HepG2 (cell line): ENCODE measurements at regions not wholly inside any gene's neighbourhood (a gene's known extent, or its start where the extent isn't known, plus 50 kb on each side); places are given as distances from the start of the nearest gene placed in this dataset.

Experiments used
- ATAC-seq: fragments of 200-7000 bp; cut with Tn5 transposase; 3 replicates; pipeline ENCODE4 v1.9.1; 2020; ENCODE audit warnings: mild to moderate bottlenecking, moderate library complexity
- BruUV-seq: library from RNA; stranded (reverse); fragments of 400-500 nt; replicated peaks from 2 replicates; lab custom pipeline; 2021; lab: Mats Ljungman, UMichigan
- CTCF ChIA-PET: fragments of 300-600 bp; formaldehyde crosslinking; extraction: SDS; loops from one replicate; lab custom pipeline; 2021; ENCODE audit warnings: low total read pairs, inconsistent platforms, low intra/inter-chr PET ratio; lab: Yijun Ruan, JAX
- POLR2A ChIA-PET: fragments of 350-600 bp; sonication (Branson Sonifier 250); formaldehyde crosslinking; loops from one replicate; lab custom pipeline; 2020; ENCODE audit warnings: antibody characterized with exemption, inconsistent platforms; lab: Yijun Ruan, JAX
- DNase-seq: peaks from one replicate; pipeline ENCODE4 v3.0.0-alpha.2; 2015; ENCODE audit warnings: low spot score
- FAIRE-seq: peaks from 3 replicates; lab custom pipeline; 2011; peaks lifted over from hg19 to GRCh38; lab: Jason Lieb, UNC
- H2AFZ ChIP-seq: one replicate; pipeline ENCODE4 v1.6.1; 2011; ENCODE audit warnings: low read length, inconsistent platforms
- H3K27ac ChIP-seq: fragments of 300-600 bp; 3 replicates; pipeline ENCODE4 v1.8.0; 2011; ENCODE audit warnings: mixed run types, mild to moderate bottlenecking, mixed read lengths, low read length, inconsistent platforms; ENCODE audit not compliant: insufficient read depth; ENCODE audit errors: extremely low read length
- H3K27me3 ChIP-seq, 2 experiments: fragments of 200-600 bp in 1 of 2; 2 replicates in 1 of 2; 3 replicates in 1 of 2; pipeline versions ENCODE4 v1.6.0 to v1.8.0; 2011; ENCODE audit warnings: low read length in 2 of 2, mild to moderate bottlenecking in 2 of 2, moderate library complexity in 2 of 2, inconsistent platforms in 1 of 2; ENCODE audit not compliant: insufficient read depth in 2 of 2, control insufficient read depth in 1 of 2
- H3K36me3 ChIP-seq, 2 experiments: fragments of 200-600 bp in 1 of 2; replicated peaks in 1 of 2; 2 replicates in 1 of 2; 3 replicates in 1 of 2; pipeline versions ENCODE4 v1.5.1 to v1.8.0; 2011; ENCODE audit warnings: low read length in 2 of 2, inconsistent platforms in 1 of 2; ENCODE audit not compliant: insufficient read depth in 2 of 2, control insufficient read depth in 1 of 2
- H3K4me1 ChIP-seq: 2 replicates; pipeline ENCODE4 v1.5.1; 2012; ENCODE audit warnings: low read length, inconsistent platforms; ENCODE audit not compliant: insufficient read depth
- H3K4me2 ChIP-seq: 2 replicates; pipeline ENCODE4 v1.6.0; 2011; ENCODE audit warnings: low read depth, low read length, inconsistent platforms
- H3K4me3 ChIP-seq, 3 experiments: fragments of 200-600 bp in 1 of 3; sonication (generic), shearing (Covaris generic) in 1 of 3; replicated peaks in 1 of 3; 2 replicates each; pipeline ENCODE4 v1.5.1; 2011 to 2016; ENCODE audit warnings: low read length in 3 of 3, inconsistent platforms in 2 of 3, low read depth in 2 of 3, mild to moderate bottlenecking in 2 of 3, control low read depth in 1 of 3, mixed read lengths in 1 of 3; ENCODE audit not compliant: insufficient read depth in 1 of 3
- H3K79me2 ChIP-seq: one replicate; pipeline ENCODE4 v1.6.1; 2011; ENCODE audit warnings: low read length, inconsistent platforms; ENCODE audit not compliant: insufficient read depth
- H3K9ac ChIP-seq: 2 replicates; pipeline ENCODE4 v1.6.0; 2011; ENCODE audit warnings: mild to moderate bottlenecking, low read depth, low read length, inconsistent platforms; ENCODE audit not compliant: insufficient read depth
- H3K9me3 ChIP-seq: 2 replicates; pipeline ENCODE4 v1.5.1; 2012; ENCODE audit warnings: mild to moderate bottlenecking, low read length
- H4K20me1 ChIP-seq: 2 replicates; pipeline ENCODE4 v1.6.0; 2011; ENCODE audit warnings: inconsistent platforms, mild to moderate bottlenecking, low read length, moderate library complexity; ENCODE audit not compliant: insufficient read depth
- AHR ChIP-seq: IDR thresholded peaks from 2 replicates; pipeline ENCODE4 v1.6.1; 2018; ENCODE audit warnings: missing genetic modification reagents, missing compliant biosample characterization
- CEBPB ChIP-seq: IDR thresholded peaks from 2 replicates; pipeline ENCODE4 v1.6.1; 2011; ENCODE audit warnings: low read depth, low read length, improper control_type of control experiment, borderline replicate concordance
- EEA1 ChIP-seq: sonication (generic); formaldehyde crosslinking; IDR thresholded peaks from 2 replicates; pipeline ENCODE4 v1.5.1; 2020; ENCODE audit warnings: mild to moderate bottlenecking, missing genetic modification reagents, borderline replicate concordance
- PHF21A ChIP-seq: sonication (generic); formaldehyde crosslinking; IDR thresholded peaks from 2 replicates; pipeline ENCODE4 v1.5.0; 2020; ENCODE audit warnings: mild to moderate bottlenecking, missing genetic modification reagents
- SCMH1 ChIP-seq: sonication (generic); formaldehyde crosslinking; IDR thresholded peaks from 2 replicates; pipeline ENCODE4 v1.9.0; 2021; ENCODE audit warnings: missing genetic modification reagents, mild to moderate bottlenecking, borderline replicate concordance
- WGBS: methylation state at CpG from one replicate; pipeline ENCODE4 v1.1.6; 2017; ENCODE audit warnings: low lambda C conversion rate; 5-methylcytosine and 5-hydroxymethylcytosine counted together
- in situ Hi-C: cut with HindIII; loops from 2 replicates; pipeline ENCODE4 v1.10.0; 2017; ENCODE audit warnings: low pct_unique_long_range_greater_than_20kb; ENCODE audit not compliant: extremely low pct_ligation_motif_present
- intact Hi-C: fragments of 100-400 bp; cut with micrococcal nuclease; formaldehyde crosslinking; loops from one replicate; pipeline ENCODE4 v1.10.0; 2022; ENCODE audit not compliant: unreplicated experiment
- TF ChIP-seq, protein P1 (sequence below): sonication (generic); formaldehyde crosslinking; IDR thresholded peaks from 2 replicates; pipeline ENCODE4 v1.8.0; 2022; ENCODE audit warnings: mild to moderate bottlenecking, missing genetic modification reagents, moderate library complexity

DNA sequence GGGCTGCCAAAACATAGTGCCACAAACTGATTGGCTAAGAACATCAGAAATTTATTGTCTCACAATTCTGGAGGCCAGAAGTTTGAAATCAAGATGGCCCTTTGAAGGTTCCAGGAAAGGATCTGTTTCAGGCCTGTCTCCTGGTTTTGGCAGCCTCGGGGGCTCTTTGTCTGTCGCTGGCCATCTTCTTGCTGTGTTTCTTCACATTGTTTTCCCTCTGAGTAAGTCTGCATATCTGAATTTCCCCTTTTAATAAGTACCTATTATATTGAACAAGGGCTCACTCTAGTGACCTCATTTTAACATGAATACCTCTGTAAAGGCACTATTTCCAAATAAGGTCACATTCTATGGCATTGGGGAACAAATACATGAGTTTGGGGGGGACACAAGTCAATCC, 467.1 kb upstream of the MGAT4C start:
- no TSS peak for BruUV-seq
- in situ Hi-C loops: no loop called here
- 0% methylated on average over 2 of the region's 2 CpGs for WGBS

DNA sequence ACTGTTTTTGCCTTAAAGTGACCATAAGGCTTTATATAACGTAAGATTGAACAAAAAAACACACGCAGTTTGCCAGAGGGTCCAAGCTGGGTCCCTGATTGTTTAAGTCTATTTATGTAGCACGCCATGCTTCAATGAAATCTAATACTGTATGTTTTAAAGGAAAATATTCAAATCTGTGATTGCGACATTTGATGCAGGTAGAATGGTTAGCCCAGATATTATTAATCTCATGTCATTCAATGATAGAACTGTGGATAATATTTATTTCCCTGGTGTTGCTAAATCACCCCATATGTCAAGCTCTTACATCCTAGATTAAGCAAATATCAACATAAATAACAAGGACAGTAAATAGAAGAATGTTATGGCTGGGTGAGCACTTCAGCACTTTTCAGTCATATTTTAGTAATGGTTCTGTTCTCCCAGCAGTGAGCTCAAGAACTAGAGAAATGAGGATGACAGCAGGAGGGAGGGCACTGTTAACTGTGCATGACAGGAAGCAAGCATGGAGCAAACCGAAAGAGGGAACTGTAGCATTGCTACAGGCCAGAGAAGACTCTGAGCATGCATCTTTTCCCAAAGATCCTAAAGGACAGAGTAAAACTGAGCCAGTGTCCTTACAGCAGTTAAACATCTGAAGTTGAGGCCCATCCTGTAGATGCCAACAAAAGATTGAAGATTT, 465.7 kb upstream of the MGAT4C start:
- Histone ChIP-seq H3K9me3 (peaks cover 16% of the 10 kb centered on the region), H3K4me3 (no peak overlapping the region), H3K27me3 (no peaks in the 10 kb centered on the region; a peak in 1 of 5 replicates), H2AFZ (no peak overlapping the region), H3K27ac (no peak overlapping the region), H3K4me2 (no peak overlapping the region), H3K36me3 (no peaks in the 10 kb centered on the region), H3K4me1 (no peaks in the 10 kb centered on the region), H4K20me1 (no peaks in the 10 kb centered on the region), H3K79me2 (no peaks in the 10 kb centered on the region), H3K9ac (no peak overlapping the region)
- ATAC-seq (no peak), FAIRE-seq (no peak), DNase-seq (no peak)
- intact Hi-C loops: no loop called here
- TF ChIP-seq, protein P1, sequence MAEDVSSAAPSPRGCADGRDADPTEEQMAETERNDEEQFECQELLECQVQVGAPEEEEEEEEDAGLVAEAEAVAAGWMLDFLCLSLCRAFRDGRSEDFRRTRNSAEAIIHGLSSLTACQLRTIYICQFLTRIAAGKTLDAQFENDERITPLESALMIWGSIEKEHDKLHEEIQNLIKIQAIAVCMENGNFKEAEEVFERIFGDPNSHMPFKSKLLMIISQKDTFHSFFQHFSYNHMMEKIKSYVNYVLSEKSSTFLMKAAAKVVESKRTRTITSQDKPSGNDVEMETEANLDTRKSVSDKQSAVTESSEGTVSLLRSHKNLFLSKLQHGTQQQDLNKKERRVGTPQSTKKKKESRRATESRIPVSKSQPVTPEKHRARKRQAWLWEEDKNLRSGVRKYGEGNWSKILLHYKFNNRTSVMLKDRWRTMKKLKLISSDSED (CRISPR knock-in tag): no peak
- TF ChIP-seq CEBPB (0 out of 2 replicates have a peak, but pooled peaks have one; percentile 11), AHR (CRISPR knock-in tag) (no peak)
- 3% methylated on average over 5 of the region's 5 CpGs for WGBS
- in situ Hi-C loops: no loop called here
- CTCF ChIA-PET: no interaction called here
- POLR2A ChIA-PET: no interaction called here
- no TSS peak for BruUV-seq

More for the DNA sequence above, 467.1 kb upstream of the MGAT4C start:
- Histone ChIP-seq H3K4me1 (no peaks in the 10 kb centered on the region), H3K79me2 (no peaks in the 10 kb centered on the region), H3K27ac (no peak overlapping the region), H3K27me3 (no peaks in the 10 kb centered on the region; a peak in 1 of 5 replicates), H3K4me3 (no peak overlapping the region)
- ATAC-seq (no peak), DNase-seq (no peak), FAIRE-seq (no peak)
- POLR2A ChIA-PET: no interaction called here
- TF ChIP-seq EEA1: no peak
- TF ChIP-seq SCMH1 (CRISPR knock-in tag): no peak
- TF ChIP-seq PHF21A (CRISPR knock-in tag): no peak
- TF ChIP-seq, all 625 proteins: peak for 0
- Histone ChIP-seq H3K9me3 (peaks cover 11% of the 10 kb centered on the region), H4K20me1 (no peaks in the 10 kb centered on the region), H3K9ac (no peak overlapping the region), H3K36me3 (no peaks in the 10 kb centered on the region), H2AFZ (no peak overlapping the region), H3K4me2 (no peak overlapping the region)
- CTCF ChIA-PET: no interaction called here
- intact Hi-C loops: no loop called here
